Brain microvascular endothelial cell (primary cell): ENCODE measurements at regions not wholly inside any gene's neighbourhood (a gene's known extent, or its start where the extent isn't known, plus 50 kb on each side); places are given as distances from the start of the nearest gene placed in this dataset.

Source experiments
- DNase-seq: peaks from one replicate; pipeline ENCODE4 v3.0.0-alpha.2; 2020
- H3K27ac ChIP-seq: fragments of 250-450 bp; sonication (Bioruptor Pico); 2 replicates; pipeline ENCODE4 v1.5.1; 2020; ENCODE audit warnings: mild to moderate bottlenecking, moderate library complexity
- H3K27me3 ChIP-seq: fragments of 250-450 bp; sonication (Bioruptor Pico); replicated peaks from 2 replicates; pipeline ENCODE4 v1.5.1; 2020; ENCODE audit warnings: mild to moderate bottlenecking
- H3K36me3 ChIP-seq: fragments of 250-450 bp; sonication (Bioruptor Pico); replicated peaks from 2 replicates; pipeline ENCODE4 v1.5.1; 2020; ENCODE audit warnings: mild to moderate bottlenecking
- H3K4me3 ChIP-seq: 2 replicates; pipeline ENCODE4 v1.5.1; 2011; ENCODE audit warnings: low read depth, mild to moderate bottlenecking, control low read depth, low read length, moderate library complexity
- in situ Hi-C: cut with HindIII; loops from 2 replicates; pipeline ENCODE4 v1.10.0; 2017; ENCODE audit warnings: low sequenced_read_pairs, low pct_ligation_motif_present
- TF ChIP-seq, protein P1 (sequence below): IDR thresholded peaks from 2 replicates; pipeline ENCODE4 v1.5.1; 2011; ENCODE audit warnings: low read depth, mild to moderate bottlenecking, moderate library complexity, low read length, control low read depth, inconsistent platforms; ENCODE audit errors: missing control alignments

DNA sequence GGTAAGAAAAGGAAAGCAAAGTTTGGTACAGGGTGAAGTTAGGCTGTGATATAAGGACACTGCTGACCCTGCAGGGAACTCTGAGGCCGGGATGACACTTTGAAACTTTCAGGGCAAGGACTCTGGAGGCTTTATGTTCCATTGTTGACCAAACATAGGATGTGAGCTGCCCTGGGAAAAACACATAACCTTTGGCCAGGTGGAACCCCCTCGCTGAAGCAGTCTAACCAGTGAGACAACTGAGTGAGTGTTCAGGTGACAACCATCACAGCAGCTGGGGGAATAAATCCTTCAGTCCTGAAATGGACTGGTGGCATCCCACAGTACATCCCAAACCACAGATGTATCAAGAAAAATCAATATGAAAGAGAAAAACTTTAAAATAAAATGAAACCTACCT, 280.9 kb upstream of the CDH2 start:
- DNase-seq: no peak
- TF ChIP-seq, protein P1, sequence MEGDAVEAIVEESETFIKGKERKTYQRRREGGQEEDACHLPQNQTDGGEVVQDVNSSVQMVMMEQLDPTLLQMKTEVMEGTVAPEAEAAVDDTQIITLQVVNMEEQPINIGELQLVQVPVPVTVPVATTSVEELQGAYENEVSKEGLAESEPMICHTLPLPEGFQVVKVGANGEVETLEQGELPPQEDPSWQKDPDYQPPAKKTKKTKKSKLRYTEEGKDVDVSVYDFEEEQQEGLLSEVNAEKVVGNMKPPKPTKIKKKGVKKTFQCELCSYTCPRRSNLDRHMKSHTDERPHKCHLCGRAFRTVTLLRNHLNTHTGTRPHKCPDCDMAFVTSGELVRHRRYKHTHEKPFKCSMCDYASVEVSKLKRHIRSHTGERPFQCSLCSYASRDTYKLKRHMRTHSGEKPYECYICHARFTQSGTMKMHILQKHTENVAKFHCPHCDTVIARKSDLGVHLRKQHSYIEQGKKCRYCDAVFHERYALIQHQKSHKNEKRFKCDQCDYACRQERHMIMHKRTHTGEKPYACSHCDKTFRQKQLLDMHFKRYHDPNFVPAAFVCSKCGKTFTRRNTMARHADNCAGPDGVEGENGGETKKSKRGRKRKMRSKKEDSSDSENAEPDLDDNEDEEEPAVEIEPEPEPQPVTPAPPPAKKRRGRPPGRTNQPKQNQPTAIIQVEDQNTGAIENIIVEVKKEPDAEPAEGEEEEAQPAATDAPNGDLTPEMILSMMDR: no peak
- H3K36me3 ChIP-seq: no peaks in the 10 kb centered on the region
- H3K4me3 ChIP-seq: no peak overlapping the region
- H3K27ac ChIP-seq: no peak overlapping the region
- in situ Hi-C loops: no loop called here
- H3K27me3 ChIP-seq: no peaks in the 10 kb centered on the region

DNA sequence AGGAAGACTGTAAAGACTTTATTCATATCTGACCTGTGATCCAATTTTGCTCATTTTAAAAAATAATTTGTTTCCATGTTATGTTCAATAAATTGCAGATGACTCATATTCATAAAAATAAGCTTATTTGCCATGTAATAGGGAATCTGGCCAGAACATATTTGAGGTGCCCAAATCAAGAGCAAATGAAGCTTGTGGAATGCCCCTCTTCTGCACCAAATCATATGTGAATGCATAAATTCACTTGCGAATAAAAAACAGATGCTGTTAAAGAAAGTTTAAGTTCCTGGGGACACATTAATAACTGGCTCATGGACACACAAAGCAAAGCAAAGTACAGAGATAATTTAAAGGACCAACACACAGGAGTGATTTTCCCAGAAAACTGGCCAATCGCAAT, 279.0 kb upstream of the CDH2 start:
- Histone ChIP-seq H3K36me3 (no peaks in the 10 kb centered on the region), H3K4me3 (no peak overlapping the region), H3K27ac (no peak overlapping the region), H3K27me3 (no peaks in the 10 kb centered on the region)
- in situ Hi-C loops: no loop called here
- DNase-seq: no peak
- TF ChIP-seq, protein P1: no peak

- Histone ChIP-seq H3K4me3 (no peak overlapping the region), H3K27me3 (no peaks in the 10 kb centered on the region), H3K27ac (no peak overlapping the region), H3K36me3 (no peaks in the 10 kb centered on the region)
- in situ Hi-C loops: no loop called here
- DNase-seq: no peak
- TF ChIP-seq, protein P1: peak; percentile 38
Measured at GRCh38 chr18:28439870-28440269, 262.9 kb upstream of the CDH2 start.

DNA sequence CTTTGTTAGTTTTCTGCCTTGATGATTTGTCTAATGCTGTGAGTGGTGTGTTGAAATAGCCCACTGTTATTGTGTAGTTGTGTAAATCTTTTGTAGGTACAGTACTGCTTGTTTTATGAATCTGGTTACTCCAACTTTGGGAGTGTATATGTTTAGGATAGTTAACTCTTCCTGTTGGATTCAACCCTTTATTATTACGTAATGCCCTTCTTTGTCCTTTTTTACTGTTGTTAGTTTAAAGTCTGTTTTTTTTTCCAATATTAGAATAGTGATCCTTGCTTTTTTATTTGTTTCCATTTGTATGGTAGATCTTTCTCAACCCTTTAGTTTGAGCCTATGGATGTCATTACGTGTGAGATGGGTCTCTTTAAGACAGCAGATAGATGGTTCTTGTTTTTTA, 261.5 kb upstream of the CDH2 start:
- Histone ChIP-seq H3K36me3 (no peaks in the 10 kb centered on the region), H3K27me3 (no peaks in the 10 kb centered on the region), H3K27ac (no peak overlapping the region), H3K4me3 (no peak overlapping the region)
- TF ChIP-seq, protein P1: no peak
- in situ Hi-C loops: no loop called here
- DNase-seq: no peak

- no peaks in the 10 kb centered on the region for H3K27me3 ChIP-seq
- H3K4me3 ChIP-seq: no peak overlapping the region
- H3K27ac ChIP-seq: no peak overlapping the region
- no peaks in the 10 kb centered on the region for H3K36me3 ChIP-seq
- in situ Hi-C loops: no loop called here
- TF ChIP-seq, protein P1: no peak
- no peak for DNase-seq
Measured at GRCh38 chr18:28432339-28432738, 255.4 kb upstream of the CDH2 start.

GRCh38 chr18:28425886-28426285, 249.0 kb upstream of the CDH2 start:
- no peaks in the 10 kb centered on the region for H3K36me3 ChIP-seq
- H3K4me3 ChIP-seq: no peak overlapping the region
- no peak for DNase-seq
- in situ Hi-C loops: no loop called here
- no peak overlapping the region for H3K27ac ChIP-seq
- TF ChIP-seq, protein P1: no peak
- H3K27me3 ChIP-seq: no peaks in the 10 kb centered on the region
